ENCODE measurements at regions not wholly inside any gene's neighbourhood (a gene's known extent, or its start where the extent isn't known, plus 50 kb on each side); places are given as distances from the start of the nearest gene placed in this dataset.
"Not testable (repeated sequence)": the region's sequence is repeated elsewhere in the genome, so short reads cannot be mapped to it uniquely, and the experiment has no call there.

DNA sequence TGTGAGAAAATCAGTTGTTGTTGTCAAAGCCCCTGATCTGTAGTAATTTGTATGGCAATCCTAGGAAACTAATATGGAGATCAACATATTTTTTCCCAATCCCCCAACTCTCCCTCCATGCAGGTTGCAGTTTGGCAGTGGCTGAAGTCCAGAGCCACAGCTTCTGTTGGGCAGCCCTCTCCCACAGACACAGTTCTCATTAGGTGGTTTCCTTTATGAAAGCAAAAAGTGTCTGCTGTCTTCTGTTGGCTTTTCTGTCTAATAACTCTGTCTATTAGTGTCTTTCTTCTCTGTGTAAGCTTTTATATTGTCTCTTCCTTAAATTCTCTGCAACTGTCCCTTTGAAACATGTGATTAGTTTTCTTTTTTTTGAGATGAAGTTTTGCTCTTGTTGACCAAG is 914.3 kb upstream of the NCAM2 start:
- Mint-ChIP-seq H3K4me3 (no peak overlapping the region), H3K4me1 (ENCODE audit: low read depth) (no peaks in the 10 kb centered on the region), H3K36me3 (ENCODE audit: low read depth) (no peaks in the 10 kb centered on the region), H3K27me3 (ENCODE audit: low read depth) (no peaks in the 10 kb centered on the region), H3K9me3 (peaks cover 9% of the 10 kb centered on the region), H3K27ac (no peak overlapping the region)
- no peak for DNase-seq
- intact Hi-C loops (cut with micrococcal nuclease), result no loop called here
- CTCF ChIA-PET, result interaction anchor here (0.7 kb wide), 1 partner anchor 481 kb away, joined by 3 read pairs; no protein-coding TSS in a partner anchor

DNA sequence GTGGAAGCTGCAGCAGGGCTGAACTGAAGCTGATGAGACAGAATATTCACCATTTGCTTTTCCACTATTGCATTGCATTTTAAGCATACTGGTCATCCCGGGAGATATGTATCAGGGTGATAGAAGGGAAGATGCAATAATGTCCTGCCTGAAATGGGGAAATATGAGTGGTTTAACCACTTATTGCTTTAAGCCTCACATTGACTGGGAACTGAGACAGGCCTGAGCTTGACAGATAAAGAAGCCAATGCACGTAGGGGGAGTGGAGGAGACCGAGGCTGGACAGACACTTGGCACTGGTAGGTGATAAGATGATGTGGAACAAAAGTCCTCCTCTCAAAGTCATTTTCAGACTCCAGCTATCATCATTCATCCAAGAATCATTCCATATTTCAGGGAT is 911.7 kb upstream of the NCAM2 start:
- Mint-ChIP-seq H3K9me3 (peaks cover 10% of the 10 kb centered on the region), H3K36me3 (ENCODE audit: low read depth) (no peaks in the 10 kb centered on the region), H3K27ac (no peak overlapping the region), H3K4me3 (no peak overlapping the region), H3K27me3 (ENCODE audit: low read depth) (no peaks in the 10 kb centered on the region), H3K4me1 (ENCODE audit: low read depth) (no peaks in the 10 kb centered on the region)
- DNase-seq, result no peak
- CTCF ChIA-PET, result no interaction called here
- intact Hi-C loops (cut with micrococcal nuclease), result no loop called here

DNA sequence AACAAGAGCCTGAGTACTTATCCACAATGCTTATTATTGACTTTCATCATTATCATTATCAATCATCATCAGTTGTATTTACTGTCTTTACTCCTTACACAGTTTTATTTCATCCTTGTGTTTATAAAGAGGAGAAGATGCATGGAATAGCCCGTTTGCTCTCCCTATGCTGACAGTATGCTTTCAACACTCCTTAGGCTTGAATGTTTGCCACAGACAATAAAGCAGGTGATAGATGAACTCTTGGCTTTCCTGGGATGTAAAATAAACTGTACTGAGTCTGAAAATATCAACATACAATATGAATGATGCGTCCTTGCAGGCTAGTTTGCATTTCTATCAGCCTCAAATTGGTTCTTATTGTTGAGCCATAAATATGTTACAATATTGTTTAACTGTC is 891.8 kb upstream of the NCAM2 start:
- no peaks in the 10 kb centered on the region for H3K36me3 Mint-ChIP-seq (ENCODE audit: low read depth)
- no peaks in the 10 kb centered on the region for H3K4me1 Mint-ChIP-seq (ENCODE audit: low read depth)
- no peak for DNase-seq
- intact Hi-C loops (cut with micrococcal nuclease), result no loop called here
- H3K27me3 Mint-ChIP-seq (ENCODE audit: low read depth), result no peaks in the 10 kb centered on the region
- no peak overlapping the region for H3K4me3 Mint-ChIP-seq
- no peak overlapping the region for H3K27ac Mint-ChIP-seq
- H3K9me3 Mint-ChIP-seq, result peaks cover 4% of the 10 kb centered on the region
- CTCF ChIA-PET, result no interaction called here

DNA sequence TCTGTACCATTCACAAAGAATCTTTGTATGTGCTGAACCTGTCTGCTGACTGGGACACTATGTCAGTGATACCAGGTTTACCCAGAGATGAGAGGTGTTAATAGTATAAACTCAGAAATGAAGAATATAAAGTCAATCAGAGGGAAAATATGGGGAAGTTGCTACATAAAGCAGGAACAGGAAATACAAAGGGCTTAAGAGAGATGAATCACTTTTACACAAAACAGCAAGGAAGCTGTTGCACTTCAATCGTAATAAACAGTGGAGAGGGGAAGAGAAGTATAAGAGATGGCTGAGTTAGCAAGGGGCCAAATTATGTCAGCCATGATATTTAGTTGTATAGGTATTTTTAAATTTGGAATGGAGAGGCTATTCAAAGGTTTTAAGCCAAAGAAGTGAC is 890.2 kb upstream of the NCAM2 start:
- CTCF ChIA-PET, result interaction anchor here (0.6 kb wide), 1 partner anchor 167 kb away, joined by 3 read pairs; no protein-coding TSS in a partner anchor
- DNase-seq, result no peak
- Mint-ChIP-seq H3K9me3 (peaks cover 4% of the 10 kb centered on the region), H3K36me3 (ENCODE audit: low read depth) (no peaks in the 10 kb centered on the region), H3K4me1 (ENCODE audit: low read depth) (no peaks in the 10 kb centered on the region), H3K4me3 (no peak overlapping the region), H3K27ac (no peak overlapping the region), H3K27me3 (ENCODE audit: low read depth) (no peaks in the 10 kb centered on the region)
- intact Hi-C loops (cut with micrococcal nuclease), result no loop called here

DNA sequence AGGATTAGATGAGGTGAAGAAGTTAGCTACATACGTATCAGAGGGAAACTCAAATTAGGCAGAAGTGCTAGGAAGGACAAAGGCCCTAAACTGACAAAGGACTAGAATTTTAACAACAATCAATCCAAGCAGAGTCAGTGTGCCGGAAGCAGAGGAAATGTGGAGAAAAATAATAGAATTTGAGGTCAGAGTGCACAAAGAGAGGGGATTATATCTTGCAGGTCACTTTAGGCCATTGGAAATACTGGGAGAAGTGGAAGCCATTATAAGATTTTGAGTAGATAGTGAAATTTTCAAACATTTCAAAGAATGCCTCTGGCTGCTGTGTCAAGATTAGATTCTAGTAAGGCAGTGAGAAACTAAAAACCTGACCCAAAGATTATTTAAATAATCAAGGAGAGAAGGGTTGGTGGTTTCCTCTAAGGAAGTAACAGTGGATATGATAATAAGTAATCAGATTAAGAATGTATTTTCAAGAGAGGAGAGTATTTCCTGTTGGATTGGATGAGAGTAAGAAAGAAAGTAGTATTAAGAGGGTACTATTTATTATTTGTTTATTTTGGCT is 889.2 kb upstream of the NCAM2 start:
- no peaks in the 10 kb centered on the region for H3K27me3 Mint-ChIP-seq (ENCODE audit: low read depth)
- H3K4me3 Mint-ChIP-seq, result no peak overlapping the region
- intact Hi-C loops (cut with micrococcal nuclease), result no loop called here
- H3K4me1 Mint-ChIP-seq (ENCODE audit: low read depth), result no peaks in the 10 kb centered on the region
- no peaks in the 10 kb centered on the region for H3K36me3 Mint-ChIP-seq (ENCODE audit: low read depth)
- H3K27ac Mint-ChIP-seq, result no peak overlapping the region
- peaks cover 4% of the 10 kb centered on the region for H3K9me3 Mint-ChIP-seq
- no peak for DNase-seq
- CTCF ChIA-PET, result no interaction called here

DNA sequence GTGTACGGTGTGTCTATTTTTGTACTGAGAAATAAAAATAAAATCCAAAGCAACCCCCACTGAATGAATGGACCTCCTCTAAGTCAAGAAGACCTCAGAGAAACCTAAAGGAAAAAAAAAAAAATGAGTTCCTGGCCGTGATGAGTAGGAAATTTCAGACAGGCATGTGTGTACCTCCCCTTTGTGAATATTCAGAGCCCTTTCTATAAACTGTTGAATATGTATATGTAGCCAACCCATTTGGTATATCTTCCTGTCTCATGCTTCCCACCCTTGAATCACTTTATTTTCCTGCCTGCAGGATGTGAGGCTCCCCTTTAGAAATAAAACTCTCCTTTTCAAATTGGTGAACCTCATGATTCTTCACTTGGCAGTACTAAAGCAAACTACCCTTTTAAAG is 887.8 kb upstream of the NCAM2 start:
- intact Hi-C loops (cut with micrococcal nuclease), result no loop called here
- CTCF ChIA-PET, result no interaction called here
- Mint-ChIP-seq H3K9me3 (peaks cover 4% of the 10 kb centered on the region), H3K4me1 (ENCODE audit: low read depth) (no peaks in the 10 kb centered on the region), H3K4me3 (no peak overlapping the region), H3K27me3 (ENCODE audit: low read depth) (no peaks in the 10 kb centered on the region), H3K27ac (no peak overlapping the region), H3K36me3 (ENCODE audit: low read depth) (no peaks in the 10 kb centered on the region)
- DNase-seq, result no peak

DNA sequence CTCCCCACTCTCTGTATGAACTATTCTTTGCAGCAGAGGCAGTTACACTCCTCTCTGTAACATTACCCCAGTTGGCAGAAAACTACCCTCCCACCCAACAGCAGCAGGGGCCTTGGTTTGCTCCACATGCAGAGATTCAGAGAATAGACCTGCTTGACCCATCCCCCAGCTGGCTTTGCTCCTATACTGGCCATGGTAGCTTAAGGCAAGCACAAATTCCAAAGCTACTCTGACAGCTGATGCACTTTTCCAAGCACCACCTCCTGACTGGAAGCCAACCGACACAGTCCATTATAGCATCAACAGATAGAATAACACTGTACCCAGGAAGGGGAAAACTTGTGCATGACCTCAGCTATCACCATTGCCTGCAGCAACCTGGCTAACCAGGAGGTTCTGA is 846.5 kb upstream of the NCAM2 start:
- no peak overlapping the region for H3K4me3 Mint-ChIP-seq
- H3K4me1 Mint-ChIP-seq (ENCODE audit: low read depth), result no peaks in the 10 kb centered on the region
- no peak for DNase-seq
- H3K36me3 Mint-ChIP-seq (ENCODE audit: low read depth), result no peaks in the 10 kb centered on the region
- intact Hi-C loops (cut with micrococcal nuclease), result no loop called here
- no peak overlapping the region for H3K27ac Mint-ChIP-seq
- H3K9me3 Mint-ChIP-seq, result peaks cover 15% of the 10 kb centered on the region
- CTCF ChIA-PET, result no interaction called here
- H3K27me3 Mint-ChIP-seq (ENCODE audit: low read depth), result no peaks in the 10 kb centered on the region

DNA sequence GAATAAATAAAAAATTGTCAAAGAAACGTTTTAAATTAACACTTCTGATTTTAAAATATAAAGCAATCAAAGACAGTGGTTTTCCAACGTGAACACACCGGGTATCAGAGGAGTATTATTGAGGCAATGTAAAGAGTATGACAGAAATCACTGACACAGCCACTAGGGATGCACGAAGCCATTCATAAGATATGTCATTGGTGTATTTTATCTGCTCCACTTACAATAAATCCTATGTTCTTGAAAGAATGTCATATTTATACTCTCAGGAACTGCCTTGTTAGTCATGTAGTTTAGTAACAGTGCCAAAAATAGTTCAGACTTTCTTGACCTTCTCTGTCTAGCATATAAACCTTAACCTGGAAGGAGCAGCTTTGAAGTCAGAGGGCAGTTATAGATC is 835.0 kb upstream of the NCAM2 start:
- intact Hi-C loops (cut with micrococcal nuclease), result no loop called here
- Mint-ChIP-seq H3K27ac (no peak overlapping the region), H3K4me1 (ENCODE audit: low read depth) (no peaks in the 10 kb centered on the region), H3K4me3 (no peak overlapping the region), H3K9me3 (peaks cover 7% of the 10 kb centered on the region), H3K36me3 (ENCODE audit: low read depth) (no peaks in the 10 kb centered on the region), H3K27me3 (ENCODE audit: low read depth) (no peaks in the 10 kb centered on the region)
- CTCF ChIA-PET, result no interaction called here
- DNase-seq, result no peak

DNA sequence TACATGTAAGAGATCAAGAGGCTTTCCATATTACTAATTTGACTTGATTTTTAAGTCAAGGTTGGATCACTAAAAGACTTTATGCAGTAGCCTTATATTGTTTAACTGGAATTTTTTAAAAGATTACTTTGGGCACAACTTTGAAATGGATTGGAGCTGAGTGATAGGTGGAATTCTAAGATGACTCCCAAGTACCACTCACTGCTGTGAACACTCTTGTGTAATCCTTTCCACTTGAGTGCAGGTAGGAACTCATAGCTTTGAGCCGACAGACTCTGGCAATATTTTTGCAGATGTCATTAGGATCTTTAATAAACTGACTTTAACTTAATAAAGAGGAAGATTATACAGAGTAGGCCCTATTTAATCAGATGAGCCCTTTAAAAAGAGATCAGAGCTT is 831.1 kb upstream of the NCAM2 start:
- Mint-ChIP-seq H3K27me3 (ENCODE audit: low read depth) (no peaks in the 10 kb centered on the region), H3K4me1 (ENCODE audit: low read depth) (no peaks in the 10 kb centered on the region), H3K36me3 (ENCODE audit: low read depth) (no peaks in the 10 kb centered on the region), H3K9me3 (peaks cover 7% of the 10 kb centered on the region), H3K4me3 (no peak overlapping the region), H3K27ac (no peak overlapping the region)
- CTCF ChIA-PET, result no interaction called here
- intact Hi-C loops (cut with micrococcal nuclease), result no loop called here
- no peak for DNase-seq

DNA sequence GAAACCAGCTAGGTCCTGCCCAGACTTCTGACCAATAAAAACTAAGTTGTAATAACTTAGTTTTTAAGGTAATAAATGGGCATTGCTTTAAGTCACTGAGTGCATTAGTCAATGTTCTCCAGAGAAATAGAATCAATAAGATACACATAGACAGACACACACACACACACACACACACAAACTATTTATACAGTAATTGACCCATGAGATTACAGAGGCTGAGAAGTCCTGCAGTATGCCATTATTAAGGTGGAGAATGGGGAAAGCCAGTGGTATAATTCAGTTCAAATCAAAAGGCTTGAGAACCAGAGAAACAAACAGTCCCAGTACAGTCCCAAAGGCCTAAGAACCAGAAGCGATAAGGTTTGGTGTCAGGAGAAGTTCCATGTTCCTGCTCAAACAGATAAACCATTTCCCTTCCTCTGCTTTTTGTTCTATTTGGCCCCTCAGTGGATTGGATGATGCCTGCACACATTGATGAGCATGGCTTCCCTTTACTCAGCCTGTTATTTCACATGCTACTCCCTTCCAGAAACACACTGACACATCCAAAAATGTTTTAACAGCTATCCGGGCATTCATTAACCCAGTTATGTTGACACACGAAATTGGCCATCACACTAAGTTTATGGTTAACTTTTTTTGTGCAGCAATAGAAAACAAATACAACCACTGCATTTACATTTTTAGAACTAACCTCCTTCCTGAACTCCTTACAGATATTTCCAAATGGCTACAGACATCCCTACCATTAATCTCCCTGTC is 828.2 kb upstream of the NCAM2 start:
- DNase-seq, result no peak
- Mint-ChIP-seq H3K27ac (no peak overlapping the region), H3K36me3 (ENCODE audit: low read depth) (no peaks in the 10 kb centered on the region), H3K4me1 (ENCODE audit: low read depth) (no peaks in the 10 kb centered on the region), H3K27me3 (ENCODE audit: low read depth) (no peaks in the 10 kb centered on the region), H3K9me3 (peaks cover 11% of the 10 kb centered on the region), H3K4me3 (no peak overlapping the region)
- intact Hi-C loops (cut with micrococcal nuclease), result no loop called here
- CTCF ChIA-PET, result no interaction called here

DNA sequence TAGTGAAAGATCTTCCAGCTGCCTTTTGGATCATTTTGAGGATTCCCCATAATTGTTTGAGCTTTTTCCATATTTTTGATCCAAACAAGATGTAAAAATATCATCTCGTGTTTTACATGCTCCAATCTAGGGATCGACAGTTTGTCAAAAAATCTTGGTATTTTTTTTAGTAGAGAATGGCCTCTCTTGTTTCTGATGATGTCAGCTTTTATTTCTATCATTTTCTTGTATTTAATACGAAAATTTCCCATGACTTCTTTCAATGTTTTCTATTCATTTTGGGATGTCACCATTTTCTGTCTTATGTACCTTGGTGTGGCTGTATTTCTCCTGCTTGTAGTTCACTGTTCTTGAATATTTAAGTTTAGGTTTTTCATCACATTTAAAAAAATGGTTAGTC is 812.0 kb upstream of the NCAM2 start:
- Mint-ChIP-seq H3K36me3 (ENCODE audit: low read depth) (no peaks in the 10 kb centered on the region), H3K4me1 (ENCODE audit: low read depth) (no peaks in the 10 kb centered on the region), H3K27me3 (ENCODE audit: low read depth) (no peaks in the 10 kb centered on the region), H3K4me3 (no peak overlapping the region), H3K9me3 (peaks cover 18% of the 10 kb centered on the region), H3K27ac (no peak overlapping the region)
- no peak for DNase-seq
- intact Hi-C loops (cut with micrococcal nuclease), result no loop called here
- CTCF ChIA-PET, result no interaction called here

DNA sequence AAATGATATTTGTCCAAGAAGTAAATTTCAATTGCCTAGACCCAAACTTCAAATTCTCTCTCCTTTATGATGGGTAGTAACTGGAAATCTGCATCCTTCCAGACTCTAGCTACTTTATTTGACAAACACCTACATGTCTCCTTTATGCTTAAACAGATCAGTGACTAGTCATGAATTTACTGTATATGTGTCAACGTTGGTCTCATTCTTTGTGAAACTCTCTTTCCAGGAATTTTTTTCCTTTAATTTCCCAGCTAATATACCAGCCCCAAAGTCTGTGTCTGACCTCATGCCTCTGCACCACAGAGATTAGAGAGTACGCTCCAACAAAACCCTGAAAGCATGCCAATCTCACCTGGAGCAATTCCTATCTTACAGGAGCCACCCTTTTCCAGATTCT is 811.2 kb upstream of the NCAM2 start:
- Mint-ChIP-seq H3K36me3 (ENCODE audit: low read depth) (no peaks in the 10 kb centered on the region), H3K4me1 (ENCODE audit: low read depth) (no peaks in the 10 kb centered on the region), H3K9me3 (peaks cover 16% of the 10 kb centered on the region), H3K27me3 (ENCODE audit: low read depth) (no peaks in the 10 kb centered on the region), H3K27ac (no peak overlapping the region), H3K4me3 (no peak overlapping the region)
- DNase-seq, result no peak
- intact Hi-C loops (cut with micrococcal nuclease), result no loop called here
- CTCF ChIA-PET, result no interaction called here

DNA sequence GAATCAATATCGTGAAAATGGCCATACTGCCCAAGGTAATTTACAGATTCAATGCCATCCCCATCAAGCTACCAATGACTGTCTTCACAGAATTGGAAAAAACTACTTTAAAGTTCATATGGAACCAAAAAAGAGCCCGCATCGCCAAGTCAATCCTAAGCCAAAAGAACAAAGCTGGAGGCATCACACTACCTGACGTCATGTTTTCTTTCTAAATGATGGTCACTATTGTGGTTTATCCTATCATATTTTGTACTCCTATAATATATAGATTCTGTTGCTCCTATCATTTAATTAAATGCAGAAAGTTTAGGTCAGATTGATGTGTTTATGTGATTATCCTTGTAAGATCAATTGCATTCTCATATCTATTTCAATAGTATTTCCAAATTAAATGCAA is 796.9 kb upstream of the NCAM2 start:
- CTCF ChIA-PET; H3K27me3 Mint-ChIP-seq (ENCODE audit: low read depth); H3K4me1 Mint-ChIP-seq (ENCODE audit: low read depth); intact Hi-C loops (cut with micrococcal nuclease); H3K36me3 Mint-ChIP-seq (ENCODE audit: low read depth); H3K4me3 Mint-ChIP-seq; DNase-seq; H3K27ac Mint-ChIP-seq: not testable (repeated sequence)
- H3K9me3 Mint-ChIP-seq, result peaks cover 11% of the 10 kb centered on the region

All from activated naive CD4-positive, alpha-beta T cell treated with anti-CD3 and anti-CD28 coated beads for 36 hours (primary cell).